Gastroesophageal sphincter (tissue), 4 donors: ENCODE measurements at regions not wholly inside any gene's neighbourhood (a gene's known extent, or its start where the extent isn't known, plus 50 kb on each side); places are given as distances from the start of the nearest gene placed in this dataset.

ENCODE experiments used
- ATAC-seq: fragments of 150-250 bp; one replicate; pipeline ENCODE4 v1.9.1; 2016; ENCODE audit warnings: mild to moderate bottlenecking, moderate library complexity
- H3K27ac ChIP-seq, 4 donors: fragments of 200-600 bp; sonication (generic) in 3 of 4; 1 replicate in 3 of 4; 2 replicates in 1 of 4; pipeline ENCODE4 v1.5.1; 2016 to 2019
- H3K27me3 ChIP-seq: fragments of 200-600 bp; sonication (generic); one replicate; pipeline ENCODE4 v1.5.1; 2019
- H3K36me3 ChIP-seq, 2 donors: fragments of 200-600 bp; sonication (generic); one replicate each; pipeline ENCODE4 v1.5.1; 2019; ENCODE audit warnings: control low read depth in 1 of 2
- H3K4me1 ChIP-seq, 3 donors: fragments of 200-600 bp; sonication (generic); 1 replicate in 2 of 3; 2 replicates in 1 of 3; pipeline ENCODE4 v1.5.1; 2016 to 2019; ENCODE audit warnings: control low read depth in 2 of 3
- H3K4me3 ChIP-seq, 2 donors: fragments of 200-600 bp; sonication (generic); one replicate each; pipeline ENCODE4 v1.5.1; 2019; ENCODE audit warnings: mild to moderate bottlenecking in 1 of 2, moderate library complexity in 1 of 2
- H3K9me3 ChIP-seq, 3 donors: fragments of 200-600 bp; sonication (generic); one replicate each; pipeline ENCODE4 v1.5.1; 2017 to 2019; ENCODE audit warnings: control low read depth in 2 of 3
- CTCF ChIP-seq, 4 experiments: fragments of 200-600 bp in 2 of 4; fragments of 450-650 bp in 2 of 4; sonication (generic) in 1 of 4; IDR thresholded peaks; one replicate each; pipeline ENCODE4 v1.5.1; 2017 to 2019; ENCODE audit warnings: antibody characterized with exemption in 4 of 4, mild to moderate bottlenecking in 2 of 4, moderate library complexity in 2 of 4
- EP300 ChIP-seq: sonication (generic); formaldehyde crosslinking; IDR thresholded peaks from one replicate; pipeline ENCODE4 v1.6.1; 2017; ENCODE audit warnings: antibody characterized with exemption, mild to moderate bottlenecking
- POLR2A ChIP-seq, 2 donors: fragments of 450-650 bp; IDR thresholded peaks; one replicate each; pipeline ENCODE4 v1.6.1; 2017; ENCODE audit warnings: antibody characterized with exemption in 2 of 2, mild to moderate bottlenecking in 2 of 2, moderate library complexity in 1 of 2
- POLR2AphosphoS5 ChIP-seq: sonication (generic); formaldehyde crosslinking; IDR thresholded peaks from one replicate; pipeline ENCODE4 v1.6.1; 2017; ENCODE audit warnings: antibody characterized with exemption
- WGBS, 2 donors: methylation state at CpG; one replicate each; pipeline ENCODE4 v1.1.5; 2018; ENCODE audit warnings: low coverage in 1 of 2; 5-methylcytosine and 5-hydroxymethylcytosine counted together

- no peak for TF ChIP-seq POLR2AphosphoS5
- TF ChIP-seq POLR2A (IDR thresholded peaks at IDR 0.05) = no peak
- TF ChIP-seq CTCF (IDR thresholded peaks at IDR 0.05) = no peak
- TF ChIP-seq EP300 = no peak
- Histone ChIP-seq H3K4me1 (peaks cover 0 to 15% (median 6%) of the 10 kb centered on the region in 3 donors), H3K4me3 (no peak overlapping the region), H3K36me3 (no peaks in the 10 kb centered on the region), H3K9me3 (no peaks in the 10 kb centered on the region), H3K27ac (no peak overlapping the region), H3K27me3 (no peaks in the 10 kb centered on the region)
- no peak for ATAC-seq
- 75 to 87% methylated on average over 6 to 7 of the region's 7 CpGs for WGBS, 2 donors
Observed at GRCh38 chr2:237227592-237228280, 142.0 kb downstream of the COPS8 start.

- H3K4me3 ChIP-seq = no peak overlapping the region
- no peak for ATAC-seq
- no peaks in the 10 kb centered on the region for H3K36me3 ChIP-seq
- H3K9me3 ChIP-seq = no peaks in the 10 kb centered on the region
- no peaks in the 10 kb centered on the region for H3K27me3 ChIP-seq
- TF ChIP-seq CTCF (IDR thresholded peaks at IDR 0.05) (no peak), POLR2A (IDR thresholded peaks at IDR 0.05) (no peak), EP300 (no peak), POLR2AphosphoS5 (no peak)
- peaks cover 0 to 12% (median 3%) of the 10 kb centered on the region in 3 donors for H3K4me1 ChIP-seq
- WGBS, 2 donors = 88 to 100% methylated on average over 2 to 4 of the region's 4 CpGs
- no peak overlapping the region for H3K27ac ChIP-seq
Observed at GRCh38 chr2:237228281-237228625, 142.6 kb downstream of the COPS8 start.

GRCh38 chr2:237229905-237230304, 144.2 kb downstream of the COPS8 start:
- Histone ChIP-seq H3K9me3 (no peaks in the 10 kb centered on the region), H3K4me3 (no peak overlapping the region), H3K4me1 (peaks cover 0 to 18% (median 0%) of the 10 kb centered on the region in 3 donors), H3K27ac (no peak overlapping the region), H3K27me3 (no peaks in the 10 kb centered on the region), H3K36me3 (no peaks in the 10 kb centered on the region)
- TF ChIP-seq CTCF (IDR thresholded peaks at IDR 0.05) (no peak), POLR2AphosphoS5 (no peak), EP300 (no peak), POLR2A (IDR thresholded peaks at IDR 0.05) (no peak)
- 50 to 100% methylated on average over 1 to 2 of the region's 2 CpGs for WGBS, 2 donors
- no peak for ATAC-seq

GRCh38 chr2:237230355-237230754, 144.7 kb downstream of the COPS8 start:
- WGBS, 2 donors = 90% methylated on average over 3 of the region's 3 CpGs; no CpG with 5 or more reads in 1 of the 2 donors
- no peak for TF ChIP-seq POLR2AphosphoS5
- no peak for TF ChIP-seq POLR2A (IDR thresholded peaks at IDR 0.05)
- no peak for TF ChIP-seq EP300
- TF ChIP-seq CTCF (IDR thresholded peaks at IDR 0.05) = no peak
- Histone ChIP-seq H3K36me3 (no peaks in the 10 kb centered on the region), H3K4me3 (no peak overlapping the region), H3K27me3 (no peaks in the 10 kb centered on the region), H3K4me1 (peaks cover 3 to 23% (median 4%) of the 10 kb centered on the region in 3 donors), H3K27ac (no peak overlapping the region), H3K9me3 (no peaks in the 10 kb centered on the region)
- no peak for ATAC-seq

GRCh38 chr2:237231593-237231992, 145.9 kb downstream of the COPS8 start:
- H3K27ac ChIP-seq = no peak overlapping the region
- H3K9me3 ChIP-seq = no peaks in the 10 kb centered on the region
- H3K27me3 ChIP-seq = no peaks in the 10 kb centered on the region
- H3K36me3 ChIP-seq = no peaks in the 10 kb centered on the region
- no peak for ATAC-seq
- WGBS, 2 donors = 90 to 93% methylated on average over 8 to 9 of the region's 9 CpGs
- H3K4me3 ChIP-seq = no peak overlapping the region
- TF ChIP-seq EP300 (no peak), POLR2AphosphoS5 (no peak), POLR2A (IDR thresholded peaks at IDR 0.05) (no peak), CTCF (IDR thresholded peaks at IDR 0.05) (no peak)
- peaks cover 3 to 33% (median 7%) of the 10 kb centered on the region in 3 donors for H3K4me1 ChIP-seq
